Lower leg skin (tissue), 4 donors: ENCODE measurements at regions not wholly inside any gene's neighbourhood (a gene's known extent, or its start where the extent isn't known, plus 50 kb on each side); places are given as distances from the start of the nearest gene placed in this dataset.

Source experiments
- DNase-seq, 2 donors: peaks; one replicate each; pipeline ENCODE4 v3.0.0-alpha.2; 2019; ENCODE audit warnings: low spot score in 2 of 2
- H3K4me3 ChIP-seq: fragments of 200-600 bp; sonication (generic); 2 replicates; pipeline ENCODE4 v1.5.1; 2017; ENCODE audit warnings: mild to moderate bottlenecking, low read depth; ENCODE audit not compliant: poor library complexity, severe bottlenecking
- POLR2A ChIP-seq, 2 donors: fragments of 450-650 bp; IDR thresholded peaks; one replicate each; pipeline ENCODE4 v1.6.1; 2016 to 2017; ENCODE audit warnings: antibody characterized with exemption in 2 of 2, mild to moderate bottlenecking in 1 of 2, moderate library complexity in 1 of 2
- WGBS, 2 donors: methylation state at CpG; one replicate each; pipeline ENCODE4 v1.1.5; 2018; 5-methylcytosine and 5-hydroxymethylcytosine counted together
- intact Hi-C: fragments of 100-400 bp; cut with DNase I; formaldehyde crosslinking; loops from one replicate; pipeline ENCODE4 v1.15.0; 2023; ENCODE audit warnings: low total_unique reads
- TF ChIP-seq, protein P1 (sequence below), 3 donors: fragments of 450-650 bp; IDR thresholded peaks; one replicate each; pipeline ENCODE4 v1.5.1; 2016; ENCODE audit warnings: antibody characterized with exemption in 3 of 3, mild to moderate bottlenecking in 3 of 3, moderate library complexity in 2 of 3

DNA sequence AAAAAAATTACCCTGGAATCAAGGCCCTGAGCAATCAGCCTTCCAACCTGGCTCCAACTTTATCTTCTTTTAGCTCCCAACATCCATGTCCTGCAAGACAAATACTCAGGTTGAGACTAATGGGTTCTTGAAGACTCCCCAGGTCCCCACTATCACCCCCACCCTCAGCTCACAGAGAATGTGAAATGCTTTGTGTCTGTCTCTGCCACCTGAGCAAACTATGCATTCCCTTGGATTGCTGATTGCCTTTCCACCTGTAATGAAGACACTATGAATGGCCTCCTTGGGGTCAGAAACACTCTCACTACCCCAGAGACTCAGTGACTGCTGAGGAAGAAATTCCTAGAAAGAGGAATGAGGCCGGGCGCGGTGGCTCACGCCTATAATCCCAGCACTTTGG, 121.2 kb upstream of the GALNT2 start:
- 92 to 95% methylated on average over 4 of the region's 4 CpGs for WGBS, 2 donors
- DNase-seq: no peak
- intact Hi-C loops: no loop called here
- TF ChIP-seq POLR2A (IDR thresholded peaks at IDR 0.05): no peak
- TF ChIP-seq, protein P1, sequence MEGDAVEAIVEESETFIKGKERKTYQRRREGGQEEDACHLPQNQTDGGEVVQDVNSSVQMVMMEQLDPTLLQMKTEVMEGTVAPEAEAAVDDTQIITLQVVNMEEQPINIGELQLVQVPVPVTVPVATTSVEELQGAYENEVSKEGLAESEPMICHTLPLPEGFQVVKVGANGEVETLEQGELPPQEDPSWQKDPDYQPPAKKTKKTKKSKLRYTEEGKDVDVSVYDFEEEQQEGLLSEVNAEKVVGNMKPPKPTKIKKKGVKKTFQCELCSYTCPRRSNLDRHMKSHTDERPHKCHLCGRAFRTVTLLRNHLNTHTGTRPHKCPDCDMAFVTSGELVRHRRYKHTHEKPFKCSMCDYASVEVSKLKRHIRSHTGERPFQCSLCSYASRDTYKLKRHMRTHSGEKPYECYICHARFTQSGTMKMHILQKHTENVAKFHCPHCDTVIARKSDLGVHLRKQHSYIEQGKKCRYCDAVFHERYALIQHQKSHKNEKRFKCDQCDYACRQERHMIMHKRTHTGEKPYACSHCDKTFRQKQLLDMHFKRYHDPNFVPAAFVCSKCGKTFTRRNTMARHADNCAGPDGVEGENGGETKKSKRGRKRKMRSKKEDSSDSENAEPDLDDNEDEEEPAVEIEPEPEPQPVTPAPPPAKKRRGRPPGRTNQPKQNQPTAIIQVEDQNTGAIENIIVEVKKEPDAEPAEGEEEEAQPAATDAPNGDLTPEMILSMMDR (IDR thresholded peaks at IDR 0.05): no peak
- no peak overlapping the region for H3K4me3 ChIP-seq

DNA sequence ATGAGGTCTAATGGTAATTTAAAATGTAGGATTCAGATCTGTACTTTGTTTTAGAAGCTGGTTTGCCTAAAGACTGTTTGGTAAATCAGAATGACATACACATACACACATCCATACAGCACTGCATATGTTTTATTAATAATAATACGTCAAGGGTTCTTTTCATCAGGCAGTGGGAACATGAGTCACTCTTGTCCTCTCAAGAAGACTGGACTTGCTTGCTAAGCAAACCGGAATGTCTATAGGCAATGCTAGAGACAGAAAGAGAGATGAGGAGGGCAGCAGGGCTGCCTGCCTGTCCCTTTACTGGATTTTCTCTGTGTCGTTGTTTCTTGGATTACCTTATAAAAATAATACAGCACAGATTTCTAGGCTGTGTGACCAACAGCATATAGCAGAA, 119.1 kb upstream of the GALNT2 start:
- TF ChIP-seq, protein P1 (IDR thresholded peaks at IDR 0.05): no peak
- TF ChIP-seq POLR2A (IDR thresholded peaks at IDR 0.05): no peak
- no peak for DNase-seq
- 41 to 61% methylated on average over 3 of the region's 3 CpGs for WGBS, 2 donors
- no peak overlapping the region for H3K4me3 ChIP-seq
- intact Hi-C loops: no loop called here

DNA sequence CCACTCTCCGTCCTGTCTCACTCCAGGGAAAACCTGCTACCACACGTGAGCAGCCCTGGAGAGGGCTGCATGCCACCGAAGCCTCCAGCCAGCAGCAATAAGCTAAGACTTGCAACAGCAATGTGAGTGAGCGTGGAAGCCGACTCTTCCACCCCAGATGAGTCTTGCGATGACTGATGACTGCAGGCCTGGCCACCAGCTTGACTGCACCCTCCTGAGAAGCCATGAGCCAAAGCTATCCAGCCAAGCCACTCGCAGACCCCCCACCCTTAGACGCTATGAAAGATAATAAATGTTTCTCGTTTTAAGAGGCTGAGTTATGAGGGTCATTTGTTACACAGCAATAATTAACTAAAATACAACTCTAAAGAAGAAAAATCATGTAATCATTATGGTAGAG, 118.6 kb upstream of the GALNT2 start:
- DNase-seq: no peak
- TF ChIP-seq POLR2A (IDR thresholded peaks at IDR 0.05): no peak
- TF ChIP-seq, protein P1 (IDR thresholded peaks at IDR 0.05): no peak
- 43 to 46% methylated on average over 9 of the region's 9 CpGs for WGBS, 2 donors
- intact Hi-C loops: no loop called here
- no peak overlapping the region for H3K4me3 ChIP-seq

DNA sequence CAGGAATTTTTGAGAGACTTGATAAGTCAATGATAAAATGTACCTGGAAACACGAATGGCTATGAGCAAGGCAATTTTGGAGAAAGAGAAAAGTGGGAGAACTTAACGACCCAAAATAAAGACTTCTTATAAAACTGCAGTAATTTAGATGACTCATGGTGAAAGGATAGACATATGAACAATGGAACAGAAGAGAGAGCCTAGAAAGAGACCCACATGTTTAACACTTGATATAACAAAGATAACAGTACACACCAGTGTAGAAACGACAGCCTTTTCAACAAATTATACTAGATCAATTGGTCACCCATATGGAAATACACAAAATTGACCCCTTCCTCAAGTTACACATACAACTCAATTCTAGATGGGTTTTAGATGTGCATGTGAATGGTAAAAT, 117.5 kb upstream of the GALNT2 start:
- no peak overlapping the region for H3K4me3 ChIP-seq
- no peak for DNase-seq
- no peak for TF ChIP-seq POLR2A (IDR thresholded peaks at IDR 0.05)
- TF ChIP-seq, protein P1 (IDR thresholded peaks at IDR 0.05): no peak
- intact Hi-C loops: no loop called here
- WGBS, 2 donors: 54 to 64% methylated on average over 3 of the region's 3 CpGs

DNA sequence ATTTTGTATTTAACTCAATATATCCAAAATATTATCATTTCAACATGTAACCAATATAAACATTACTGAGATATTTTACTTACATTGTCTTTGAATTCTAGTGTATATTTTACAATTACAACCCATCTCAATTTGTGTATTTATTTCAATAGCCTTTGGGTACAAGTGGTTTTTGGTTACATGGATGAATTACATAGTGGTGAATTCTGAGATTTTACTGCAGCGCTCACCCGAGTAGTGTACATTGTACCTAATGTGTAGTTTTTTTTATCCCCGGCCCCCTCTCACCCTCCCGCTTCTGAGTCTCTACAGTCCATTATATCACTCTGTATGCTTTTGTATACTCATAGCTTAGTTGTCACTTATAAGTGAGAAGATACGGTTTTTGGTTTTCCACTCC, 117.0 kb upstream of the GALNT2 start:
- WGBS, 2 donors: 83 to 88% methylated on average over 5 of the region's 5 CpGs
- no peak for TF ChIP-seq POLR2A (IDR thresholded peaks at IDR 0.05)
- TF ChIP-seq, protein P1 (IDR thresholded peaks at IDR 0.05): no peak
- intact Hi-C loops: no loop called here
- H3K4me3 ChIP-seq: no peak overlapping the region
- DNase-seq: no peak

DNA sequence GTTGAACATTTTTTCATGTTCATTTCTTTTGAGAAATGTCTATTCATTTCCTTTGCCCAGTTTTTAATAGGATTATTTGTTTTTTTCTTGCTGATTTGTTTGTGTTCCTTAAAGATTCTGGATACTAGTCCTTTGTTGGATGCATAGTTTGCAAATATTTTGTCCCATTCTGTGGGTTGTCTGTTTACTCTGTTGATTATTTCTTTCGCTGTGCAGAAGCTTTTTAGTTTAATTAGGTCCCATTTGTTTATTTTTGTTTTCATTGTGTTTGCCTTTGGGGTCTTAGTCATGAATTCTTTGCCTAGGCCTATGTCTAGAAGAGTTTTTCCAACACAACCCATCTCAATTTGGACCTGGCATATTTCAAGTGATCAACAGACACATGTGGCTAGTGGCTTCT, 116.1 kb upstream of the GALNT2 start:
- intact Hi-C loops: no loop called here
- 87% methylated on average over 1 of the region's 1 CpG for WGBS, 2 donors
- no peak overlapping the region for H3K4me3 ChIP-seq
- DNase-seq: no peak
- no peak for TF ChIP-seq POLR2A (IDR thresholded peaks at IDR 0.05)
- TF ChIP-seq, protein P1 (IDR thresholded peaks at IDR 0.05): no peak
